PC-3 (cell line): ENCODE measurements at regions not wholly inside any gene's neighbourhood (a gene's known extent, or its start where the extent isn't known, plus 50 kb on each side); places are given as distances from the start of the nearest gene placed in this dataset.

Experiments used
- EZH2 ChIP-seq: fragments of 300-600 bp; sonication (generic); IDR thresholded peaks from one replicate; pipeline ENCODE4 v1.6.1; 2017; ENCODE audit warnings: antibody characterized with exemption, mild to moderate bottlenecking, low read length; ENCODE audit not compliant: unreplicated experiment
- EZH2phosphoT487 ChIP-seq: fragments of 300-600 bp; sonication (generic); IDR thresholded peaks from 2 replicates; pipeline ENCODE4 v1.6.1; 2018; ENCODE audit warnings: mild to moderate bottlenecking, antibody characterized with exemption, low read length, borderline replicate concordance
- TF ChIP-seq, protein P1 (sequence below): fragments of 300-600 bp; sonication (generic); conservative IDR thresholded peaks from 2 replicates; pipeline ENCODE4 v1.5.1; 2017; ENCODE audit warnings: antibody characterized with exemption, low read depth, mild to moderate bottlenecking, low read length

DNA sequence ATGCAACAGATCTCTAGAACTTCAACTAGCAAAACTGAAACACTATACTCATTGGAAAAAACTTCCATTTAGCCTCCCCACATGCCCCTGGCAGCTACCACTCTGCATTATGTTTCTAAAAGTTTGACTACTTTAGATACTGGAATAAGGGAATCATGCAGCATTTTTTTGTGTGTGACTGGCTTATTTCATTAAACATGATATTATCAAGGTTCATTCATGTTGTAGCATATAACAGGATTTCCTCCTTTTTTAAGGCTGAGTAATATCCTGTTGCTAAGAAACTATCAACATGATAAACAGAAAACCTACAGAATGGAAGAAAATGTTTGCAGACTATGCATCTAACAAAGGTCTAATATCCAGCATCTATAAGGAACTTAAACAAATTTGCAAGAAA lies 597.9 kb downstream of the DMRTA1 start:
- no peak for TF ChIP-seq EZH2
- TF ChIP-seq EZH2phosphoT487, result no peak
- TF ChIP-seq, protein P1, sequence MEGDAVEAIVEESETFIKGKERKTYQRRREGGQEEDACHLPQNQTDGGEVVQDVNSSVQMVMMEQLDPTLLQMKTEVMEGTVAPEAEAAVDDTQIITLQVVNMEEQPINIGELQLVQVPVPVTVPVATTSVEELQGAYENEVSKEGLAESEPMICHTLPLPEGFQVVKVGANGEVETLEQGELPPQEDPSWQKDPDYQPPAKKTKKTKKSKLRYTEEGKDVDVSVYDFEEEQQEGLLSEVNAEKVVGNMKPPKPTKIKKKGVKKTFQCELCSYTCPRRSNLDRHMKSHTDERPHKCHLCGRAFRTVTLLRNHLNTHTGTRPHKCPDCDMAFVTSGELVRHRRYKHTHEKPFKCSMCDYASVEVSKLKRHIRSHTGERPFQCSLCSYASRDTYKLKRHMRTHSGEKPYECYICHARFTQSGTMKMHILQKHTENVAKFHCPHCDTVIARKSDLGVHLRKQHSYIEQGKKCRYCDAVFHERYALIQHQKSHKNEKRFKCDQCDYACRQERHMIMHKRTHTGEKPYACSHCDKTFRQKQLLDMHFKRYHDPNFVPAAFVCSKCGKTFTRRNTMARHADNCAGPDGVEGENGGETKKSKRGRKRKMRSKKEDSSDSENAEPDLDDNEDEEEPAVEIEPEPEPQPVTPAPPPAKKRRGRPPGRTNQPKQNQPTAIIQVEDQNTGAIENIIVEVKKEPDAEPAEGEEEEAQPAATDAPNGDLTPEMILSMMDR, result no peak
